HG02588 (cell line): ENCODE measurements at regions not wholly inside any gene's neighbourhood (a gene's known extent, or its start where the extent isn't known, plus 50 kb on each side); places are given as distances from the start of the nearest gene placed in this dataset.

ENCODE experiments used
- ATAC-seq: cut with Tn5 transposase; IDR thresholded peaks from one replicate; pipeline ENCODE4 v1.9.1; 2021; ENCODE audit warnings: mild to moderate bottlenecking, moderate library complexity; ENCODE audit not compliant: unreplicated experiment

- ATAC-seq: no peak
Measured at GRCh38 chr3:159439346-159439745, 549.3 kb upstream of the IL12A start.

GRCh38 chr3:159441279-159441678 is 547.4 kb upstream of the IL12A start:
- no peak for ATAC-seq

GRCh38 chr3:159443266-159443665 is 545.4 kb upstream of the IL12A start:
- no peak for ATAC-seq

- ATAC-seq: no peak
Measured at GRCh38 chr3:159447841-159448240, 540.8 kb upstream of the IL12A start.

- no peak for ATAC-seq
Measured at GRCh38 chr3:159448902-159449301, 539.7 kb upstream of the IL12A start.

- ATAC-seq: no peak
Measured at GRCh38 chr3:159451067-159451466, 537.6 kb upstream of the IL12A start.

- no peak for ATAC-seq
Measured at GRCh38 chr3:159451482-159451881, 537.2 kb upstream of the IL12A start.

GRCh38 chr3:159453036-159453435 is 535.6 kb upstream of the IL12A start:
- ATAC-seq: no peak

- ATAC-seq: no peak
Measured at GRCh38 chr3:159453945-159454344, 534.7 kb upstream of the IL12A start.

- ATAC-seq: no peak
Measured at GRCh38 chr3:159455741-159456181, 532.9 kb upstream of the IL12A start.

GRCh38 chr3:159458010-159458409 is 530.6 kb upstream of the IL12A start:
- ATAC-seq: no peak

GRCh38 chr3:159458982-159459381 is 529.7 kb upstream of the IL12A start:
- ATAC-seq: no peak

- ATAC-seq: no peak
Measured at GRCh38 chr3:159472611-159473010, 516.0 kb upstream of the IL12A start.

GRCh38 chr3:159473206-159473605 is 515.4 kb upstream of the IL12A start:
- no peak for ATAC-seq

- no peak for ATAC-seq
Measured at GRCh38 chr3:159480046-159480445, 508.6 kb upstream of the IL12A start.

- no peak for ATAC-seq
Measured at GRCh38 chr3:159482241-159482993, 506.2 kb upstream of the IL12A start.

GRCh38 chr3:159482994-159483367 is 505.7 kb upstream of the IL12A start:
- ATAC-seq: no peak

GRCh38 chr3:159486580-159486979 is 502.1 kb upstream of the IL12A start:
- ATAC-seq: no peak

- no peak for ATAC-seq
Measured at GRCh38 chr3:159487304-159487703, 501.3 kb upstream of the IL12A start.

GRCh38 chr3:159488602-159489001 is 500.0 kb upstream of the IL12A start:
- no peak for ATAC-seq

- ATAC-seq: no peak
Measured at GRCh38 chr3:159497361-159497760, 491.3 kb upstream of the IL12A start.

- ATAC-seq: no peak
Measured at GRCh38 chr3:159499031-159499793, 489.4 kb upstream of the IL12A start.
